Large intestine (tissue), 3 donors: ENCODE measurements at regions not wholly inside any gene's neighbourhood (a gene's known extent, or its start where the extent isn't known, plus 50 kb on each side); places are given as distances from the start of the nearest gene placed in this dataset.

Experiments
- DNase-seq, 2 donors: peaks; one replicate each; pipeline versions ENCODE4 v3.0.0 to v3.0.0-alpha.2; 2013
- H3K27ac ChIP-seq: one replicate; pipeline ENCODE4 v1.5.1; 2013; ENCODE audit warnings: low read length
- H3K27me3 ChIP-seq: 2 replicates; pipeline ENCODE4 v1.6.1; 2013; ENCODE audit warnings: low read length; ENCODE audit not compliant: control insufficient read depth, insufficient read depth
- H3K36me3 ChIP-seq: 2 replicates; pipeline ENCODE4 v1.6.1; 2013; ENCODE audit warnings: low read length; ENCODE audit not compliant: control insufficient read depth, insufficient read depth
- H3K4me1 ChIP-seq: one replicate; pipeline ENCODE4 v1.6.1; 2013; ENCODE audit warnings: low read length; ENCODE audit not compliant: control insufficient read depth, insufficient read depth
- H3K4me3 ChIP-seq: one replicate; pipeline ENCODE4 v1.5.1; 2013; ENCODE audit warnings: low read length
- H3K9me3 ChIP-seq: one replicate; pipeline ENCODE4 v1.6.1; 2013; ENCODE audit warnings: mild to moderate bottlenecking, low read depth, low read length, moderate library complexity; ENCODE audit not compliant: control insufficient read depth
- WGBS: methylation state at CpG from one replicate; pipeline ENCODE4 v1.1.5; 2013; ENCODE audit warnings: low lambda C conversion rate; ENCODE audit not compliant: insufficient coverage; 5-methylcytosine and 5-hydroxymethylcytosine counted together

GRCh38 chr4:57214654-57215411 is 104.6 kb upstream of the IGFBP7 start:
- Histone ChIP-seq H3K9me3 (no peaks in the 10 kb centered on the region), H3K4me3 (no peak overlapping the region), H3K27ac (no peak overlapping the region), H3K4me1 (no peaks in the 10 kb centered on the region), H3K27me3 (no peaks in the 10 kb centered on the region), H3K36me3 (no peaks in the 10 kb centered on the region)
- no peak for DNase-seq
- 88% methylated on average over 1 of the region's 8 CpGs for WGBS

GRCh38 chr4:57211131-57211530 is 100.9 kb upstream of the IGFBP7 start:
- DNase-seq, result no peak
- Histone ChIP-seq H3K36me3 (no peaks in the 10 kb centered on the region), H3K9me3 (no peaks in the 10 kb centered on the region), H3K4me1 (no peaks in the 10 kb centered on the region), H3K4me3 (no peak overlapping the region), H3K27ac (no peak overlapping the region), H3K27me3 (no peaks in the 10 kb centered on the region)
- no CpG with 5 or more reads among the region's 5 CpGs for WGBS

- H3K4me1 ChIP-seq, result no peaks in the 10 kb centered on the region
- no peaks in the 10 kb centered on the region for H3K36me3 ChIP-seq
- no CpG with 5 or more reads among the region's 2 CpGs for whole genome bisulfite sequencing
- no peaks in the 10 kb centered on the region for H3K9me3 ChIP-seq
- H3K4me3 ChIP-seq, result no peak overlapping the region
- no peak for DNase-seq
- H3K27ac ChIP-seq, result no peak overlapping the region
- H3K27me3 ChIP-seq, result no peaks in the 10 kb centered on the region
Measured at GRCh38 chr4:57206172-57206571, 96.0 kb upstream of the IGFBP7 start.

- no peaks in the 10 kb centered on the region for H3K27me3 ChIP-seq
- no peaks in the 10 kb centered on the region for H3K36me3 ChIP-seq
- H3K27ac ChIP-seq, result no peak overlapping the region
- no peaks in the 10 kb centered on the region for H3K4me1 ChIP-seq
- DNase-seq, result no peak
- no peak overlapping the region for H3K4me3 ChIP-seq
- H3K9me3 ChIP-seq, result no peaks in the 10 kb centered on the region
- no CpG with 5 or more reads among the region's 1 CpG for WGBS
Measured at GRCh38 chr4:57205580-57205979, 95.4 kb upstream of the IGFBP7 start.

- H3K4me1 ChIP-seq, result no peaks in the 10 kb centered on the region
- no peaks in the 10 kb centered on the region for H3K27me3 ChIP-seq
- no peaks in the 10 kb centered on the region for H3K9me3 ChIP-seq
- no peaks in the 10 kb centered on the region for H3K36me3 ChIP-seq
- H3K27ac ChIP-seq, result no peak overlapping the region
- no peak for DNase-seq
- H3K4me3 ChIP-seq, result no peak overlapping the region
- WGBS, result 67% methylated on average over 1 of the region's 7 CpGs
Measured at GRCh38 chr4:57200799-57201327, 90.7 kb upstream of the IGFBP7 start.

- no peak for DNase-seq
- Histone ChIP-seq H3K27ac (no peak overlapping the region), H3K4me3 (no peak overlapping the region), H3K36me3 (no peaks in the 10 kb centered on the region), H3K27me3 (peaks cover 8% of the 10 kb centered on the region), H3K4me1 (no peaks in the 10 kb centered on the region), H3K9me3 (peaks cover 6% of the 10 kb centered on the region)
- no CpG with 5 or more reads among the region's 5 CpGs for WGBS
Measured at GRCh38 chr4:57199267-57199666, 89.1 kb upstream of the IGFBP7 start.

GRCh38 chr4:57195622-57196021 is 85.4 kb upstream of the IGFBP7 start:
- no CpG with 5 or more reads among the region's 30 CpGs for WGBS

GRCh38 chr4:57194068-57194611 is 84.0 kb upstream of the IGFBP7 start:
- Histone ChIP-seq H3K9me3 (peaks cover 7% of the 10 kb centered on the region), H3K36me3 (no peaks in the 10 kb centered on the region), H3K4me1 (no peaks in the 10 kb centered on the region), H3K4me3 (no peak overlapping the region), H3K27ac (no peak overlapping the region), H3K27me3 (peaks cover 10% of the 10 kb centered on the region)
- DNase-seq, result no peak
- no CpG with 5 or more reads among the region's 20 CpGs for WGBS

More at GRCh38 chr4:57195622-57196021, 85.4 kb upstream of the IGFBP7 start:
- Histone ChIP-seq H3K4me3 (no peak overlapping the region), H3K4me1 (no peaks in the 10 kb centered on the region), H3K27ac (no peak overlapping the region), H3K9me3 (peaks cover 7% of the 10 kb centered on the region), H3K27me3 (peaks cover 10% of the 10 kb centered on the region), H3K36me3 (no peaks in the 10 kb centered on the region)
- DNase-seq, result no peak

GRCh38 chr4:57193209-57193810 is 83.1 kb upstream of the IGFBP7 start:
- 83% methylated on average over 1 of the region's 3 CpGs for WGBS
- DNase-seq, result no peak
- no peaks in the 10 kb centered on the region for H3K4me1 ChIP-seq

GRCh38 chr4:57191523-57192034 is 81.4 kb upstream of the IGFBP7 start:
- Histone ChIP-seq H3K9me3 (peaks cover 7% of the 10 kb centered on the region), H3K36me3 (no peaks in the 10 kb centered on the region), H3K27ac (no peak overlapping the region), H3K4me1 (no peaks in the 10 kb centered on the region), H3K27me3 (peaks cover 10% of the 10 kb centered on the region), H3K4me3 (no peak overlapping the region)
- DNase-seq, result peak; percentile 13 to 54
- WGBS, result no CpG with 5 or more reads among the region's 1 CpG

More at GRCh38 chr4:57193209-57193810, 83.1 kb upstream of the IGFBP7 start:
- Histone ChIP-seq H3K36me3 (no peaks in the 10 kb centered on the region), H3K27ac (no peak overlapping the region), H3K27me3 (peaks cover 10% of the 10 kb centered on the region), H3K4me3 (no peak overlapping the region), H3K9me3 (peaks cover 7% of the 10 kb centered on the region)
